SK-N-SH (cell line): ENCODE measurements at regions not wholly inside any gene's neighbourhood (a gene's known extent, or its start where the extent isn't known, plus 50 kb on each side); places are given as distances from the start of the nearest gene placed in this dataset.

Experiments
- CTCF ChIA-PET: fragments of 300-600, 350-600 bp; formaldehyde crosslinking; extraction: SDS; loops from one replicate; lab custom pipeline; 2021; lab: Yijun Ruan, JAX
- POLR2A ChIA-PET: fragments of 350-600 bp; sonication (Branson Sonifier 250); formaldehyde crosslinking; extraction: SDS; loops from one replicate; lab custom pipeline; 2020; ENCODE audit warnings: antibody characterized with exemption, inconsistent platforms; lab: Yijun Ruan, JAX
- DNase-seq: peaks from one replicate; pipeline ENCODE4 v3.0.0; 2012
- H2AFZ ChIP-seq: fragments of 200-600 bp; sonication (generic); 2 replicates; pipeline ENCODE4 v1.8.1; 2016; ENCODE audit warnings: antibody characterized with exemption, mild to moderate bottlenecking, low read depth
- H3F3A ChIP-seq: fragments of 200-600 bp; sonication (generic); replicated peaks from 2 replicates; pipeline ENCODE3; 2016; ENCODE audit warnings: antibody characterized with exemption, mild to moderate bottlenecking; ENCODE audit not compliant: insufficient read depth
- H3K27ac ChIP-seq, 2 experiments: fragments of 200-500 bp in 1 of 2; fragments of 200-600 bp in 1 of 2; sonication (Bioruptor generic) in 1 of 2; sonication (generic), shearing (Covaris generic) in 1 of 2; 2 replicates each; pipeline versions ENCODE4 v1.5.1 to v1.6.1; 2014 to 2016; ENCODE audit warnings: low read depth in 2 of 2, inconsistent platforms in 1 of 2, low read length in 1 of 2, mild to moderate bottlenecking in 1 of 2, mixed read lengths in 1 of 2
- H3K27me3 ChIP-seq: fragments of 200-600 bp; sonication (generic), shearing (Covaris generic); 2 replicates; pipeline ENCODE4 v1.6.1; 2016; ENCODE audit warnings: mixed run types; ENCODE audit not compliant: insufficient read depth
- H3K36me3 ChIP-seq, 2 experiments: fragments of 200-500 bp in 1 of 2; fragments of 200-600 bp in 1 of 2; sonication (Bioruptor generic) in 1 of 2; sonication (generic) in 1 of 2; replicated peaks in 1 of 2; 2 replicates each; pipeline versions ENCODE3 to v1.5.1; 2014 to 2016; ENCODE audit warnings: low read length in 1 of 2, mild to moderate bottlenecking in 1 of 2; ENCODE audit not compliant: insufficient read depth in 2 of 2, control insufficient read depth in 1 of 2
- H3K4me1 ChIP-seq, 2 experiments: fragments of 200-500 bp in 1 of 2; fragments of 200-600 bp in 1 of 2; sonication (Bioruptor generic) in 1 of 2; sonication (generic), shearing (Covaris generic) in 1 of 2; 2 replicates each; pipeline versions ENCODE4 v1.5.1 to v1.6.1; 2014 to 2016; ENCODE audit warnings: low read depth in 1 of 2, low read length in 1 of 2, mixed run types in 1 of 2; ENCODE audit not compliant: insufficient read depth in 2 of 2, control insufficient read depth in 1 of 2
- H3K4me2 ChIP-seq: fragments of 200-600 bp; sonication (generic), shearing (Covaris generic); 2 replicates; pipeline ENCODE4 v1.6.1; 2017; ENCODE audit warnings: mixed run types
- H3K4me3 ChIP-seq, 2 experiments: fragments of 200-500 bp in 1 of 2; fragments of 200-600 bp in 1 of 2; sonication (Bioruptor generic) in 1 of 2; sonication (generic), shearing (Covaris generic) in 1 of 2; 2 replicates each; pipeline versions ENCODE4 v1.5.1 to v1.8.1; 2014 to 2016; ENCODE audit warnings: low read depth in 2 of 2, inconsistent platforms in 1 of 2, low read length in 1 of 2, mild to moderate bottlenecking in 1 of 2, mixed read lengths in 1 of 2, moderate library complexity in 1 of 2
- H3K79me2 ChIP-seq: fragments of 200-600 bp; sonication (generic); 2 replicates; pipeline ENCODE4 v1.8.1; 2017; ENCODE audit warnings: mild to moderate bottlenecking; ENCODE audit not compliant: insufficient read depth
- H3K9ac ChIP-seq: fragments of 200-600 bp; sonication (generic); 2 replicates; pipeline ENCODE4 v1.6.1; 2017; ENCODE audit warnings: mixed run types
- H3K9me2 ChIP-seq: fragments of 200-600 bp; sonication (generic); 2 replicates; pipeline ENCODE4 v1.6.1; 2017; ENCODE audit warnings: mixed run types
- H3K9me3 ChIP-seq: fragments of 200-600 bp; sonication (generic); 2 replicates; pipeline ENCODE4 v1.6.1; 2017; ENCODE audit warnings: mixed run types, mild to moderate bottlenecking, moderate library complexity
- H4K20me1 ChIP-seq: fragments of 200-600 bp; sonication (generic); 2 replicates; pipeline ENCODE4 v1.6.1; 2017; ENCODE audit warnings: mild to moderate bottlenecking, mixed run types; ENCODE audit not compliant: insufficient read depth
- EP300 ChIP-seq, 2 experiments: IDR thresholded peaks; 2 replicates each; pipeline versions ENCODE4 v1.4.0 to v1.6.1; 2012; ENCODE audit warnings: borderline replicate concordance in 1 of 2, low read depth in 1 of 2, low read length in 1 of 2
- EZH2phosphoT487 ChIP-seq: fragments of 200-600 bp; sonication (generic); IDR thresholded peaks from 2 replicates; pipeline ENCODE4 v1.6.1; 2017; ENCODE audit warnings: low read depth, mixed run types, mild to moderate bottlenecking, antibody characterized with exemption, moderate library complexity, borderline replicate concordance
- FOSL2 ChIP-seq: IDR thresholded peaks from 2 replicates; pipeline ENCODE4 v1.4.0; 2012; ENCODE audit warnings: low read depth, mild to moderate bottlenecking, moderate library complexity, borderline replicate concordance
- GABPA ChIP-seq: IDR thresholded peaks from 2 replicates; pipeline ENCODE4 v1.4.0; 2012; ENCODE audit warnings: low read depth, mild to moderate bottlenecking
- MEF2A ChIP-seq: IDR thresholded peaks from 2 replicates; pipeline ENCODE4 v1.4.0; 2012; ENCODE audit warnings: low read depth, borderline replicate concordance
- RXRA ChIP-seq: IDR thresholded peaks from 2 replicates; pipeline ENCODE4 v1.4.0; 2012; ENCODE audit warnings: low read depth, mild to moderate bottlenecking, borderline replicate concordance
- SMC3 ChIP-seq: IDR thresholded peaks from 2 replicates; pipeline ENCODE4 v1.6.1; 2012; ENCODE audit warnings: low read depth, low read length, improper control_type of control experiment
- TAF1 ChIP-seq: IDR thresholded peaks from 2 replicates; pipeline ENCODE4 v1.6.1; 2012; ENCODE audit warnings: low read depth, mild to moderate bottlenecking, low read length, moderate library complexity, borderline replicate concordance
- WGBS: methylation state at CpG from one replicate; pipeline ENCODE4 v1.1.6; 2017; ENCODE audit warnings: low lambda C conversion rate; 5-methylcytosine and 5-hydroxymethylcytosine counted together
- TF ChIP-seq, protein P1 (sequence below): IDR thresholded peaks from 2 replicates; pipeline ENCODE4; 2012
- TF ChIP-seq, protein P2 (sequence below): IDR thresholded peaks from 2 replicates; pipeline ENCODE4 v1.6.1; 2012; ENCODE audit warnings: mild to moderate bottlenecking, low read depth, low read length, moderate library complexity

DNA sequence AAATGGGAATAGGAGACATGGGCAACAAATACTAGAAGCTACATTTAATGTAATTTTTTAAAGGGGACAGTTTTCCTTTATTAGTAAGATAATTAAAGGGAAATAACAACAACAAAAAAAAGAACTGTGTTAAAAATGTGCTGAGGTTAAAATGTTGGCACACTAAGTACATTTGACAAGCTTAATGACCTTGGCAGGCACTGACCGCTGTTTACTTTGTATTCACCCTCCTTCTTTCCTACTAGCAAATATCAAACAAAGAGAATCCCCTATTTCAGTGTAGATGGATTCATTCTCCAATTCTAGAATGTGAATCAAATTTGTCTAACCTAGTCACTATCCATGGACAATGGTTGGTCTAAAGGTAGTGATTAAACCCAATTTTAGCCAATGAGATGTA is 77.5 kb upstream of the TOMM7 start:
- no peak overlapping the region for H3K9ac ChIP-seq
- peaks cover 6% of the 10 kb centered on the region; the same call in 1 of the 2 replicates for H3K9me2 ChIP-seq
- H3K4me3 ChIP-seq, result no peak overlapping the region
- DNase-seq, result no peak
- H3K27ac ChIP-seq, result no peak overlapping the region
- no peak overlapping the region for H2AFZ ChIP-seq
- H4K20me1 ChIP-seq, result no peaks in the 10 kb centered on the region
- TF ChIP-seq MEF2A, result no peak
- TF ChIP-seq, protein P1, sequence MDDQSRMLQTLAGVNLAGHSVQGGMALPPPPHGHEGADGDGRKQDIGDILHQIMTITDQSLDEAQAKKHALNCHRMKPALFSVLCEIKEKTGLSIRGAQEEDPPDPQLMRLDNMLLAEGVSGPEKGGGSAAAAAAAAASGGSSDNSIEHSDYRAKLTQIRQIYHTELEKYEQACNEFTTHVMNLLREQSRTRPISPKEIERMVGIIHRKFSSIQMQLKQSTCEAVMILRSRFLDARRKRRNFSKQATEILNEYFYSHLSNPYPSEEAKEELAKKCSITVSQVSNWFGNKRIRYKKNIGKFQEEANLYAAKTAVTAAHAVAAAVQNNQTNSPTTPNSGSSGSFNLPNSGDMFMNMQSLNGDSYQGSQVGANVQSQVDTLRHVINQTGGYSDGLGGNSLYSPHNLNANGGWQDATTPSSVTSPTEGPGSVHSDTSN, result no peak
- no peak for TF ChIP-seq TAF1
- no peak for TF ChIP-seq FOSL2
- no peak for TF ChIP-seq RXRA
- TF ChIP-seq, protein P2, sequence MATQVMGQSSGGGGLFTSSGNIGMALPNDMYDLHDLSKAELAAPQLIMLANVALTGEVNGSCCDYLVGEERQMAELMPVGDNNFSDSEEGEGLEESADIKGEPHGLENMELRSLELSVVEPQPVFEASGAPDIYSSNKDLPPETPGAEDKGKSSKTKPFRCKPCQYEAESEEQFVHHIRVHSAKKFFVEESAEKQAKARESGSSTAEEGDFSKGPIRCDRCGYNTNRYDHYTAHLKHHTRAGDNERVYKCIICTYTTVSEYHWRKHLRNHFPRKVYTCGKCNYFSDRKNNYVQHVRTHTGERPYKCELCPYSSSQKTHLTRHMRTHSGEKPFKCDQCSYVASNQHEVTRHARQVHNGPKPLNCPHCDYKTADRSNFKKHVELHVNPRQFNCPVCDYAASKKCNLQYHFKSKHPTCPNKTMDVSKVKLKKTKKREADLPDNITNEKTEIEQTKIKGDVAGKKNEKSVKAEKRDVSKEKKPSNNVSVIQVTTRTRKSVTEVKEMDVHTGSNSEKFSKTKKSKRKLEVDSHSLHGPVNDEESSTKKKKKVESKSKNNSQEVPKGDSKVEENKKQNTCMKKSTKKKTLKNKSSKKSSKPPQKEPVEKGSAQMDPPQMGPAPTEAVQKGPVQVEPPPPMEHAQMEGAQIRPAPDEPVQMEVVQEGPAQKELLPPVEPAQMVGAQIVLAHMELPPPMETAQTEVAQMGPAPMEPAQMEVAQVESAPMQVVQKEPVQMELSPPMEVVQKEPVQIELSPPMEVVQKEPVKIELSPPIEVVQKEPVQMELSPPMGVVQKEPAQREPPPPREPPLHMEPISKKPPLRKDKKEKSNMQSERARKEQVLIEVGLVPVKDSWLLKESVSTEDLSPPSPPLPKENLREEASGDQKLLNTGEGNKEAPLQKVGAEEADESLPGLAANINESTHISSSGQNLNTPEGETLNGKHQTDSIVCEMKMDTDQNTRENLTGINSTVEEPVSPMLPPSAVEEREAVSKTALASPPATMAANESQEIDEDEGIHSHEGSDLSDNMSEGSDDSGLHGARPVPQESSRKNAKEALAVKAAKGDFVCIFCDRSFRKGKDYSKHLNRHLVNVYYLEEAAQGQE, result no peak
- TF ChIP-seq EZH2phosphoT487, result no peak
- TF ChIP-seq, all 33 proteins: peak for 0
- POLR2A ChIA-PET, result interaction anchor here (0.6 kb wide), 1 partner anchor 32 kb away, joined by 3 read pairs; no protein-coding TSS in a partner anchor
- Histone ChIP-seq H3K27me3 (peaks cover 10% of the 10 kb centered on the region; the same call in 1 of the 2 replicates), H3K36me3 (no peaks in the 10 kb centered on the region), H3F3A (no peaks in the 10 kb centered on the region), H3K4me2 (no peak overlapping the region), H3K4me1 (no peaks in the 10 kb centered on the region), H3K79me2 (no peaks in the 10 kb centered on the region), H3K9me3 (0 out of 2 replicates have a peak, but pooled peaks cover 7% of the 10 kb centered on the region)
- CTCF ChIA-PET, result interaction anchor here (0.6 kb wide), 1 partner anchor 22 kb away, joined by 3 read pairs; no protein-coding TSS in a partner anchor
- 4% methylated on average over 1 of the region's 1 CpG for WGBS

DNA sequence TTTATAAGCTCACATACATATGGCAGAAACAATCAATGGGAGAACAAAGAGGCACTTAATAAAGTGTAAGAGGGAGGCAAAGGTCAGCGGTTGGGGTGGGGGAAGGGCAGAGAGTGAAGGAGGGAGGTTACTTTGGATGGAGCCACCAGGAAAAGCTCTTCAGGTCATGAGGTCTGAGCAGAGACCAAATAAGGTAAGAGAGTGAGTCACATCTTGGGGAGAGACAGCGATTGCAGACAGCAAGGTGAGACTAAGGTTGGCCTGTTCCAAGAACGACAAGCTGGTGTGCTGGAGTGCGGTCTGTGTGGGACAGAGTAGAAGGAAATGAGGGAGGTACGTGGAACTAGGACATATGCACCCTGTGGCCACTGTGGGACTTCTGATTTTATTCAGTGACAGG is 74.3 kb upstream of the TOMM7 start:
- CTCF ChIA-PET, result interaction anchor here (1.2 kb wide), 1 partner anchor 117 kb away, joined by 3 read pairs; the partner anchor contains the start of gene HYCC1
- 19% methylated on average over 5 of the region's 5 CpGs for WGBS

More for the DNA sequence above, 74.3 kb upstream of the TOMM7 start:
- Histone ChIP-seq H2AFZ (no peak overlapping the region), H3K4me3 (no peak overlapping the region), H3K9ac (no peak overlapping the region), H3K36me3 (no peaks in the 10 kb centered on the region), H3K27me3 (peaks cover 37% of the 10 kb centered on the region; the same call in 1 of the 2 replicates), H3K27ac (no peak overlapping the region), H3K4me1 (no peaks in the 10 kb centered on the region), H3F3A (no peaks in the 10 kb centered on the region), H3K4me2 (no peak overlapping the region), H3K9me3 (no peaks in the 10 kb centered on the region), H4K20me1 (no peaks in the 10 kb centered on the region), H3K79me2 (no peaks in the 10 kb centered on the region), H3K9me2 (peaks cover 6% of the 10 kb centered on the region; the same call in 1 of the 2 replicates)
- DNase-seq, result no peak
- no peak for TF ChIP-seq GABPA
- TF ChIP-seq SMC3, result no peak
- TF ChIP-seq RXRA, result no peak
- TF ChIP-seq EP300 (IDR thresholded peaks at IDR 0.05; ENCODE audit: borderline replicate concordance in 1 of 2, low read depth in 1 of 2, low read length in 1 of 2), result no peak
- POLR2A ChIA-PET, result no interaction called here
